ENCODE measurements at regions not wholly inside any gene's neighbourhood (a gene's known extent, or its start where the extent isn't known, plus 50 kb on each side); places are given as distances from the start of the nearest gene placed in this dataset.
"Not testable (repeated sequence)": the region's sequence is repeated elsewhere in the genome, so short reads cannot be mapped to it uniquely, and the experiment has no call there.

GRCh38 chr9:135347461-135347860 is 132.1 kb upstream of the PPP1R26 start:
- ATAC-seq = no peak
- DNase-seq = no peak
- no peaks in the 10 kb centered on the region for H3K27me3 Mint-ChIP-seq
- H3K9me3 Mint-ChIP-seq (ENCODE audit: low read depth) = no peaks in the 10 kb centered on the region
- peaks cover 4% of the 10 kb centered on the region for H3K4me1 Mint-ChIP-seq
- H3K27ac Mint-ChIP-seq = no peak overlapping the region
- CTCF ChIA-PET = no interaction called here
- no peaks in the 10 kb centered on the region for H3K36me3 Mint-ChIP-seq
- no peak overlapping the region for H3K4me3 Mint-ChIP-seq

GRCh38 chr9:135348076-135348787 is 131.3 kb upstream of the PPP1R26 start:
- H3K27me3 Mint-ChIP-seq = no peaks in the 10 kb centered on the region
- ATAC-seq (no peak), DNase-seq (no peak)
- no peaks in the 10 kb centered on the region for H3K9me3 Mint-ChIP-seq (ENCODE audit: low read depth)
- H3K36me3 Mint-ChIP-seq = no peaks in the 10 kb centered on the region
- no peak overlapping the region for H3K4me3 Mint-ChIP-seq
- CTCF ChIA-PET = no interaction called here
- no peak overlapping the region for H3K27ac Mint-ChIP-seq
- H3K4me1 Mint-ChIP-seq = peaks cover 3% of the 10 kb centered on the region

GRCh38 chr9:135348788-135349150 is 130.8 kb upstream of the PPP1R26 start:
- Mint-ChIP-seq H3K27me3 (no peaks in the 10 kb centered on the region), H3K4me3 (no peak overlapping the region), H3K27ac (no peak overlapping the region), H3K9me3 (ENCODE audit: low read depth) (no peaks in the 10 kb centered on the region), H3K4me1 (no peaks in the 10 kb centered on the region), H3K36me3 (no peaks in the 10 kb centered on the region)
- CTCF ChIA-PET = no interaction called here
- DNase-seq (no peak), ATAC-seq (no peak)

GRCh38 chr9:135349212-135350002 is 130.2 kb upstream of the PPP1R26 start:
- DNase-seq = no peak
- no peaks in the 10 kb centered on the region for H3K36me3 Mint-ChIP-seq
- no peaks in the 10 kb centered on the region for H3K9me3 Mint-ChIP-seq (ENCODE audit: low read depth)
- H3K4me3 Mint-ChIP-seq = no peak overlapping the region
- CTCF ChIA-PET = no interaction called here
- H3K27ac Mint-ChIP-seq = no peak overlapping the region
- H3K27me3 Mint-ChIP-seq = no peaks in the 10 kb centered on the region
- no peak for ATAC-seq
- H3K4me1 Mint-ChIP-seq = no peaks in the 10 kb centered on the region

GRCh38 chr9:135350003-135350315 is 129.6 kb upstream of the PPP1R26 start:
- Mint-ChIP-seq H3K27me3 (no peaks in the 10 kb centered on the region), H3K4me3 (no peak overlapping the region), H3K27ac (no peak overlapping the region), H3K9me3 (ENCODE audit: low read depth) (no peaks in the 10 kb centered on the region), H3K4me1 (no peaks in the 10 kb centered on the region), H3K36me3 (no peaks in the 10 kb centered on the region)
- CTCF ChIA-PET = no interaction called here
- ATAC-seq = no peak
- no peak for DNase-seq

GRCh38 chr9:135353935-135354334 is 125.6 kb upstream of the PPP1R26 start:
- Mint-ChIP-seq H3K4me3 (no peak overlapping the region), H3K4me1 (no peaks in the 10 kb centered on the region), H3K9me3 (ENCODE audit: low read depth) (no peaks in the 10 kb centered on the region), H3K36me3 (no peaks in the 10 kb centered on the region), H3K27me3 (no peaks in the 10 kb centered on the region), H3K27ac (no peak overlapping the region)
- ATAC-seq (no peak), DNase-seq (no peak)
- CTCF ChIA-PET = no interaction called here

- Mint-ChIP-seq H3K4me1 (peaks cover 13% of the 10 kb centered on the region), H3K36me3 (no peaks in the 10 kb centered on the region), H3K4me3 (no peak overlapping the region), H3K27me3 (no peaks in the 10 kb centered on the region), H3K9me3 (ENCODE audit: low read depth) (no peaks in the 10 kb centered on the region), H3K27ac (no peak overlapping the region)
- CTCF ChIA-PET = no interaction called here
- no peak for ATAC-seq
- DNase-seq = no peak
Measured at GRCh38 chr9:135355521-135356011, 124.0 kb upstream of the PPP1R26 start.

GRCh38 chr9:135356021-135356420 is 123.6 kb upstream of the PPP1R26 start:
- H3K36me3 Mint-ChIP-seq = no peaks in the 10 kb centered on the region
- DNase-seq (no peak), ATAC-seq (no peak)
- H3K27ac Mint-ChIP-seq = no peak overlapping the region
- no peak overlapping the region for H3K4me3 Mint-ChIP-seq
- H3K9me3 Mint-ChIP-seq (ENCODE audit: low read depth) = no peaks in the 10 kb centered on the region
- CTCF ChIA-PET = no interaction called here
- H3K27me3 Mint-ChIP-seq = no peaks in the 10 kb centered on the region
- H3K4me1 Mint-ChIP-seq = peaks cover 15% of the 10 kb centered on the region

GRCh38 chr9:135356796-135357195 is 122.8 kb upstream of the PPP1R26 start:
- H3K4me3 Mint-ChIP-seq = no peak overlapping the region

GRCh38 chr9:135357863-135358551 is 121.6 kb upstream of the PPP1R26 start:
- DNase-seq (no peak), ATAC-seq (no peak)
- H3K4me1 Mint-ChIP-seq = peaks cover 15% of the 10 kb centered on the region
- H3K27me3 Mint-ChIP-seq = no peaks in the 10 kb centered on the region
- H3K36me3 Mint-ChIP-seq = no peaks in the 10 kb centered on the region
- CTCF ChIA-PET = no interaction called here
- no peak overlapping the region for H3K4me3 Mint-ChIP-seq
- no peak overlapping the region for H3K27ac Mint-ChIP-seq
- H3K9me3 Mint-ChIP-seq (ENCODE audit: low read depth) = peaks cover 4% of the 10 kb centered on the region

More at GRCh38 chr9:135356796-135357195, 122.8 kb upstream of the PPP1R26 start:
- Mint-ChIP-seq H3K9me3 (ENCODE audit: low read depth) (peaks cover 4% of the 10 kb centered on the region), H3K4me1 (peaks cover 15% of the 10 kb centered on the region), H3K36me3 (no peaks in the 10 kb centered on the region), H3K27me3 (no peaks in the 10 kb centered on the region), H3K27ac (no peak overlapping the region)
- no peak for DNase-seq
- CTCF ChIA-PET = no interaction called here
- ATAC-seq = no peak

- Mint-ChIP-seq H3K27ac (no peak overlapping the region), H3K4me3 (no peak overlapping the region), H3K9me3 (ENCODE audit: low read depth) (peaks cover 4% of the 10 kb centered on the region), H3K4me1 (peaks cover 15% of the 10 kb centered on the region), H3K27me3 (no peaks in the 10 kb centered on the region), H3K36me3 (no peaks in the 10 kb centered on the region)
- no peak for DNase-seq
- CTCF ChIA-PET = no interaction called here
- ATAC-seq = no peak
Measured at GRCh38 chr9:135358552-135358940, 121.0 kb upstream of the PPP1R26 start.

- Mint-ChIP-seq H3K4me1 (peaks cover 15% of the 10 kb centered on the region), H3K9me3 (ENCODE audit: low read depth) (peaks cover 4% of the 10 kb centered on the region), H3K36me3 (no peaks in the 10 kb centered on the region), H3K27me3 (no peaks in the 10 kb centered on the region), H3K27ac (peak overlapping the region; percentile 85), H3K4me3 (no peak overlapping the region)
- DNase-seq (peak; percentile 74), ATAC-seq (peak; percentile 93)
- CTCF ChIA-PET = no interaction called here
Measured at GRCh38 chr9:135359764-135360163, 119.8 kb upstream of the PPP1R26 start.

- peaks cover 4% of the 10 kb centered on the region for H3K9me3 Mint-ChIP-seq (ENCODE audit: low read depth)
- peak overlapping the region; percentile 85 for H3K27ac Mint-ChIP-seq
- no peaks in the 10 kb centered on the region for H3K36me3 Mint-ChIP-seq
- H3K4me1 Mint-ChIP-seq = peaks cover 15% of the 10 kb centered on the region
- H3K27me3 Mint-ChIP-seq = no peaks in the 10 kb centered on the region
- DNase-seq (no peak), ATAC-seq (no peak)
- CTCF ChIA-PET = no interaction called here
- H3K4me3 Mint-ChIP-seq = no peak overlapping the region
Measured at GRCh38 chr9:135360617-135361016, 119.0 kb upstream of the PPP1R26 start.

- peaks cover 15% of the 10 kb centered on the region for H3K4me1 Mint-ChIP-seq
- CTCF ChIA-PET; H3K9me3 Mint-ChIP-seq (ENCODE audit: low read depth); H3K4me3 Mint-ChIP-seq; DNase-seq; ATAC-seq; H3K27ac Mint-ChIP-seq; H3K27me3 Mint-ChIP-seq; H3K36me3 Mint-ChIP-seq: not testable (repeated sequence)
Measured at GRCh38 chr9:135361668-135362067, 117.9 kb upstream of the PPP1R26 start.
